BJ (cell line): ENCODE measurements at regions not wholly inside any gene's neighbourhood (a gene's known extent, or its start where the extent isn't known, plus 50 kb on each side); places are given as distances from the start of the nearest gene placed in this dataset.

Experiments
- CTCF ChIA-PET: fragments of 350-600 bp; formaldehyde crosslinking; extraction: SDS; loops from one replicate; lab custom pipeline; 2021; ENCODE audit warnings: antibody characterized with exemption, inconsistent platforms; lab: Yijun Ruan, JAX
- POLR2A ChIA-PET: fragments of 300-600 bp; sonication (Branson Sonifier 250); formaldehyde crosslinking; extraction: SDS; loops from one replicate; lab custom pipeline; 2021; ENCODE audit warnings: antibody characterized with exemption; lab: Charles Lee
- DNase-seq: peaks from one replicate; pipeline ENCODE4 v3.0.0-alpha.2; 2011; ENCODE audit warnings: low read depth
- H3K27me3 ChIP-seq: 2 replicates; pipeline ENCODE4 v1.6.0; 2011; ENCODE audit warnings: low read length; ENCODE audit not compliant: control insufficient read depth, insufficient read depth
- H3K36me3 ChIP-seq: 2 replicates; pipeline ENCODE4 v1.5.1; 2011; ENCODE audit warnings: low read length; ENCODE audit not compliant: control insufficient read depth, insufficient read depth
- H3K4me3 ChIP-seq: 2 replicates; pipeline ENCODE4 v1.5.1; 2011; ENCODE audit warnings: low read depth, mild to moderate bottlenecking, control low read depth, low read length
- TF ChIP-seq, protein P1 (sequence below): IDR thresholded peaks from 2 replicates; pipeline ENCODE4 v1.5.1; 2011; ENCODE audit warnings: low read depth, mild to moderate bottlenecking, control low read depth, inconsistent platforms, low read length, moderate library complexity; ENCODE audit not compliant: insufficient read depth

DNA sequence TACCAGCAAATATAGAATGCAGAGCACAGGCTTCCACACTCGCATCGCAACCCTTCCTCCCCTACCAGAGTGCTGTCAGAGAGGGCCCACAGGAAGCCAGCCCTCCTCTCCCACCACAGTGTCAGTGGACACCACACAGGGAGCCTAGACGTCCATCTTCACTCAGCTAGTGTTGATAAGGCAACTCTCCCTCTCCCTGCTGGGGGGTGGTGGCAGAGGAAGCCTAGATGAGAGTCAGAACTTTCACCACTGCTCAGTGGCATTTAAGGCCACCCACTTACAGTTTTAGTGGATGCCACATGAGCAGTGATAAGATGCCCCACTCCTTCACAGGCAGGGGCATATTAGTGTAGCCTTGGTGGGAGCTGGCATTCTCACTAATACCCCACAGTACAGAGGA is 109.8 kb upstream of the UBE3A start:
- CTCF ChIA-PET, result no interaction called here
- TF ChIP-seq, protein P1, sequence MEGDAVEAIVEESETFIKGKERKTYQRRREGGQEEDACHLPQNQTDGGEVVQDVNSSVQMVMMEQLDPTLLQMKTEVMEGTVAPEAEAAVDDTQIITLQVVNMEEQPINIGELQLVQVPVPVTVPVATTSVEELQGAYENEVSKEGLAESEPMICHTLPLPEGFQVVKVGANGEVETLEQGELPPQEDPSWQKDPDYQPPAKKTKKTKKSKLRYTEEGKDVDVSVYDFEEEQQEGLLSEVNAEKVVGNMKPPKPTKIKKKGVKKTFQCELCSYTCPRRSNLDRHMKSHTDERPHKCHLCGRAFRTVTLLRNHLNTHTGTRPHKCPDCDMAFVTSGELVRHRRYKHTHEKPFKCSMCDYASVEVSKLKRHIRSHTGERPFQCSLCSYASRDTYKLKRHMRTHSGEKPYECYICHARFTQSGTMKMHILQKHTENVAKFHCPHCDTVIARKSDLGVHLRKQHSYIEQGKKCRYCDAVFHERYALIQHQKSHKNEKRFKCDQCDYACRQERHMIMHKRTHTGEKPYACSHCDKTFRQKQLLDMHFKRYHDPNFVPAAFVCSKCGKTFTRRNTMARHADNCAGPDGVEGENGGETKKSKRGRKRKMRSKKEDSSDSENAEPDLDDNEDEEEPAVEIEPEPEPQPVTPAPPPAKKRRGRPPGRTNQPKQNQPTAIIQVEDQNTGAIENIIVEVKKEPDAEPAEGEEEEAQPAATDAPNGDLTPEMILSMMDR, result no peak
- Histone ChIP-seq H3K36me3 (no peaks in the 10 kb centered on the region), H3K4me3 (no peak overlapping the region), H3K27me3 (no peaks in the 10 kb centered on the region)
- POLR2A ChIA-PET, result no interaction called here
- DNase-seq, result no peak

DNA sequence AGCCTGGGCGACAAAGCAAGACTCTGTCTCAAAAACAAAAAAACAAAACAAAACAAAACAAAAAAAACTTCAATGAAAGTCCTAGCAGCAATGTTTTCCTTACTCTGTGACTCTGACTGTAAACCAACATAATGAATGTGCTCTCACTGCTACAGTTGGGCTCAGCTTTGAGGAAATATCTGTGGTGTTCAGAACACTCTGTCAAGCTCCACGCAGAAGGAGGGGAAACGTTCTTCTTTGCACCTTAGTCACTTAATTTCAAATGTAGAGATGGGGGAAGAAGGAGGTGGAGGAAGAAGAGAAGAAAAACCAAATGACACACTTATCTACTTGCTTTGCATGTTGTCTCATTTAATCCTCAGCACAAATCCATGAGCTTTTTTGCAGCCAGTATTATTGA is 107.1 kb upstream of the UBE3A start:
- POLR2A ChIA-PET, result no interaction called here

DNA sequence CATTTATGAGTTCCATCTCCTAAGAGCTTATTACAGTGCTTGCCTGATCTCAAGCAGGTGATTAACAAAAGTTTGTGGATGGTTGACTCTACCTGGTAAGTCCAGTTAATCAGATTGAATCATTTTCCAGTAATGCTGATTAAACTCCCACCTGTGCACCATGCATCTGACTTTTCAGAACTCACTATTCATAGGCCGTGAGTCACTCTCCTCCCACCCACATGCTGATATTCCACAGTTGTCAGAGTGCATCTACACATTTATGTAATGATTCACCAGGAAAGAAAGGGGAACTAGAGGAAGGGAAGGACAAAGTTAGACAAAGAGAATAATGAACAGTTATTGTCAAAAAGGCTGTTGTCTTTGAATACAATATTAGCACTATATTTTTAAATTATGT is 106.2 kb upstream of the UBE3A start:
- no peaks in the 10 kb centered on the region for H3K27me3 ChIP-seq
- no peak for DNase-seq
- CTCF ChIA-PET, result no interaction called here

More for the DNA sequence above, 107.1 kb upstream of the UBE3A start:
- H3K36me3 ChIP-seq, result no peaks in the 10 kb centered on the region
- TF ChIP-seq, protein P1, result no peak
- no peak for DNase-seq
- CTCF ChIA-PET, result no interaction called here
- H3K4me3 ChIP-seq, result no peak overlapping the region
- H3K27me3 ChIP-seq, result no peaks in the 10 kb centered on the region

DNA sequence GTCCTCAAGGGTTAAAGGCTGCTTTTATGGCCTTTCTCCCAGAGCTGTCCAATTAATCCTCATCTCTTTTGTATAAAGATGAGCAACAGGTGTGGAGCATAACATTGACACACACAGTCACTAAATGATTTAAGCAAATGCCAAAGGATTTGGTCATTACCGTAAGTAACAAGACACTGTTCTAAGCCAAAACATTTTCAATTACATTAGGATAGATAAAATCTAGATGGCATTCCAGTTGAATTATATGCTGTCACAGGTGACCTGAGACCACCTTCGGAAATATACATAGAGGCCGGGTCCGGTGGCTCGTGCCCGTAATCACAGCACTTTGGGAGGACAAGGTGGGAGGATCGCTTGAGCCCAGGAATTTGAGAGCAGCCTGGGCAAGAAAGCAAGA is 105.3 kb upstream of the UBE3A start:
- POLR2A ChIA-PET, result no interaction called here
- H3K27me3 ChIP-seq, result no peaks in the 10 kb centered on the region
- H3K4me3 ChIP-seq, result no peak overlapping the region
- no peaks in the 10 kb centered on the region for H3K36me3 ChIP-seq
- DNase-seq, result no peak
- TF ChIP-seq, protein P1, result no peak
- CTCF ChIA-PET, result no interaction called here

More for the DNA sequence above, 106.2 kb upstream of the UBE3A start:
- Histone ChIP-seq H3K4me3 (no peak overlapping the region), H3K36me3 (no peaks in the 10 kb centered on the region)
- POLR2A ChIA-PET, result no interaction called here
- TF ChIP-seq, protein P1, result no peak

DNA sequence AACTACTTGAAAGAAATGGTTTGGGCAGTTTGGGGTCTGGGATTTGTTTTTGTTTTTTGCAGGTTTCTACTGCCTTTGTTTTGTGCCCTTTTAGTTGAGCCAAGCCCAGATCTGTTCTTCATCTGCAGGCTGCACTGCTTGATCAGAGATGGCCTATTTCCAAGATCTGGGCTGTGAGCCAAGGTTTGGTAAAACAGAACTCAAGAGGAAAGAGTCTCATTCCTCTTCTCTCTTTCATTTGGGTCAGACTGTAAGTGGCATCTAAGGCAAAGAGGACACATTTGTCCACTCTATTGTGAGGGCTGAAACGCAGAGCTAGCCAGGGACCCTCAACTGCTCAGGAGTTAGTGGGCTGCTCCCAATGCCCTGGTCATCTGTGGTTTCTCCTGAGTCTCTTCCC is 104.4 kb upstream of the UBE3A start:
- Histone ChIP-seq H3K27me3 (no peaks in the 10 kb centered on the region), H3K36me3 (no peaks in the 10 kb centered on the region), H3K4me3 (no peak overlapping the region)
- DNase-seq, result no peak
- ChIA-PET POLR2A (no interaction called here), CTCF (no interaction called here)
- TF ChIP-seq, protein P1, result no peak
